GM12878 (cell line): ENCODE measurements at regions not wholly inside any gene's neighbourhood (a gene's known extent, or its start where the extent isn't known, plus 50 kb on each side); places are given as distances from the start of the nearest gene placed in this dataset.

Experiments
- ATAC-seq: fragments of 200-7000 bp; cut with Tn5 transposase; 3 replicates; pipeline ENCODE4 v1.9.1; 2020; ENCODE audit warnings: mild to moderate bottlenecking, moderate library complexity
- BruUV-seq: library from RNA; stranded (reverse); fragments of 400-500 nt; replicated peaks from 2 replicates; lab custom pipeline; 2021; lab: Mats Ljungman, UMichigan
- CTCF ChIA-PET: fragments of 300-600 bp; sonication (Branson Sonifier 250); formaldehyde crosslinking; extraction: SDS; loops from one replicate; lab custom pipeline; 2021; ENCODE audit warnings: inconsistent platforms; lab: Yijun Ruan, JAX
- POLR2A ChIA-PET: fragments of 350-600 bp; formaldehyde crosslinking; extraction: SDS; loops from one replicate; lab custom pipeline; 2021; ENCODE audit warnings: inconsistent platforms; lab: Charles Lee
- RAD21 ChIA-PET: fragments of 300-600 bp; sonication (Branson Sonifier 250); formaldehyde crosslinking; loops from one replicate; lab custom pipeline; 2023; ENCODE audit warnings: antibody characterized with exemption; ENCODE audit not compliant: unreplicated experiment; lab: Charles Lee
- SMC1A ChIA-PET: fragments of 300-600 bp; sonication (Branson Sonifier 250); formaldehyde crosslinking; loops from one replicate; lab custom pipeline; 2023; ENCODE audit not compliant: unreplicated experiment, uncharacterized antibody; lab: Charles Lee
- DNase-seq: peaks from one replicate; pipeline ENCODE4 v3.0.0-alpha.2; 2011; ENCODE audit warnings: low read depth, low spot score
- FAIRE-seq: peaks from 3 replicates; lab custom pipeline; 2011; peaks lifted over from hg19 to GRCh38; lab: Jason Lieb, UNC
- H2AFZ ChIP-seq: 2 replicates; pipeline ENCODE4 v1.6.0; 2011; ENCODE audit warnings: low read depth, low read length, control low read depth; ENCODE audit not compliant: control insufficient read depth
- H3K27ac ChIP-seq: 2 replicates; pipeline ENCODE4 v1.5.1; 2011; ENCODE audit warnings: control low read depth; ENCODE audit not compliant: control insufficient read depth, insufficient read depth
- H3K27me3 ChIP-seq, 2 experiments: replicated peaks in 1 of 2; 2 replicates each; pipeline versions ENCODE4 v1.6.0 to v1.6.1; 2011; ENCODE audit warnings: low read length in 1 of 2; ENCODE audit not compliant: control insufficient read depth in 2 of 2, insufficient read depth in 2 of 2
- H3K36me3 ChIP-seq, 2 experiments: 2 replicates each; pipeline ENCODE4 v1.5.1; 2011; ENCODE audit warnings: low read length in 1 of 2; ENCODE audit not compliant: control insufficient read depth in 2 of 2, insufficient read depth in 2 of 2
- H3K4me1 ChIP-seq: 2 replicates; pipeline ENCODE4 v1.6.1; 2011; ENCODE audit warnings: mild to moderate bottlenecking, low read length, moderate library complexity, mixed read lengths; ENCODE audit not compliant: control insufficient read depth, insufficient read depth
- H3K4me2 ChIP-seq: 2 replicates; pipeline ENCODE4 v1.6.0; 2011; ENCODE audit warnings: control low read depth; ENCODE audit not compliant: control insufficient read depth, insufficient read depth
- H3K4me3 ChIP-seq: fragments of 200-600 bp; sonication (generic); 2 replicates; pipeline ENCODE4 v1.5.1; 2016
- H3K79me2 ChIP-seq: 2 replicates; pipeline ENCODE4 v1.6.0; 2011; ENCODE audit warnings: low read length; ENCODE audit not compliant: control insufficient read depth, insufficient read depth
- H3K9ac ChIP-seq: 2 replicates; pipeline ENCODE4 v1.8.0; 2011; ENCODE audit warnings: low read length, control low read depth, mixed read lengths; ENCODE audit not compliant: control insufficient read depth, insufficient read depth
- H3K9me3 ChIP-seq: replicated peaks from 3 replicates; pipeline ENCODE4 v1.5.1; 2011; ENCODE audit warnings: mild to moderate bottlenecking, low read length; ENCODE audit not compliant: control insufficient read depth, insufficient read depth
- H4K20me1 ChIP-seq: 2 replicates; pipeline ENCODE4 v1.6.0; 2011; ENCODE audit not compliant: control insufficient read depth, insufficient read depth
- ASH2L ChIP-seq: fragments of 300-600, 200-600 bp; sonication (generic); IDR thresholded peaks from 2 replicates; pipeline ENCODE4 v1.6.1; 2017; ENCODE audit warnings: low read depth, mild to moderate bottlenecking, borderline replicate concordance
- CBX5 ChIP-seq: sonication (generic); IDR thresholded peaks from 2 replicates; pipeline ENCODE4 v1.6.1; 2016; ENCODE audit warnings: low read depth, moderate library complexity, mild to moderate bottlenecking, inconsistent platforms
- EP300 ChIP-seq, 2 experiments: fragments of 150-350 bp in 1 of 2; IDR thresholded peaks; 2 replicates each; pipeline ENCODE4 v1.6.1; 2011 to 2012; ENCODE audit warnings: low read depth in 2 of 2, low read length in 2 of 2, borderline replicate concordance in 1 of 2, improper control_type of control experiment in 1 of 2, inconsistent platforms in 1 of 2; ENCODE audit not compliant: control insufficient read depth in 1 of 2
- KDM1A ChIP-seq: fragments of 200-600 bp; sonication (generic); IDR thresholded peaks from 2 replicates; pipeline ENCODE4 v1.6.1; 2016; ENCODE audit warnings: borderline replicate concordance
- NFXL1 ChIP-seq: fragments of 450-650 bp; IDR thresholded peaks from 2 replicates; pipeline ENCODE4 v1.6.1; 2017; ENCODE audit warnings: antibody characterized with exemption, mild to moderate bottlenecking, borderline replicate concordance
- POLR2A ChIP-seq: IDR thresholded peaks from 2 replicates; pipeline ENCODE4 v1.6.1; 2011; ENCODE audit warnings: low read depth, mild to moderate bottlenecking, low read length
- RBBP5 ChIP-seq: fragments of 200-600 bp; sonication (generic); conservative IDR thresholded peaks from 2 replicates; pipeline ENCODE4 v1.6.1; 2016
- SMAD5 ChIP-seq: IDR thresholded peaks from 2 replicates; pipeline ENCODE4 v1.6.1; 2016; ENCODE audit warnings: antibody characterized with exemption, low read depth
- SP1 ChIP-seq: IDR thresholded peaks from one replicate; pipeline ENCODE4 v1.6.1; 2011; ENCODE audit warnings: low read depth, low read length
- SPI1 ChIP-seq: IDR thresholded peaks from 2 replicates; pipeline ENCODE4 v1.6.1; 2011; ENCODE audit warnings: low read depth, mild to moderate bottlenecking, low read length, moderate library complexity, borderline replicate concordance; ENCODE audit not compliant: insufficient read depth
- TBL1XR1 ChIP-seq: IDR thresholded peaks from 2 replicates; pipeline ENCODE4 v1.6.1; 2012; ENCODE audit warnings: low read depth, low read length, improper control_type of control experiment
- YBX1 ChIP-seq: fragments of 450-650 bp; IDR thresholded peaks from 2 replicates; pipeline ENCODE4 v1.6.1; 2016; ENCODE audit warnings: antibody characterized with exemption
- ZNF274 ChIP-seq: IDR thresholded peaks from one replicate; pipeline ENCODE4 v1.8.0; 2011; ENCODE audit not compliant: insufficient read length, insufficient read depth
- ZNF622 ChIP-seq: fragments of 450-650 bp; IDR thresholded peaks from 2 replicates; pipeline ENCODE4 v1.6.1; 2017; ENCODE audit warnings: mild to moderate bottlenecking, inconsistent platforms
- WGBS: methylation state at CpG from one replicate; pipeline ENCODE4 v1.1.6; 2016; ENCODE audit warnings: low lambda C conversion rate; ENCODE audit not compliant: insufficient replicate concordance, insufficient coverage; ENCODE audit errors: missing lambda C conversion rate; 5-methylcytosine and 5-hydroxymethylcytosine counted together
- in situ Hi-C: fragments of 300-500 bp; cut with MboI; formaldehyde crosslinking; loops from 9 replicates; pipeline ENCODE4 v1.14.3; 2018; ENCODE audit warnings: mixed read lengths
- intact Hi-C: fragments of 100-400 bp; cut with micrococcal nuclease; formaldehyde crosslinking; loops from one replicate; pipeline ENCODE4 v1.14.2; 2022; ENCODE audit not compliant: unreplicated experiment
- TF ChIP-seq, protein P1 (sequence below): fragments of 450-650 bp; IDR thresholded peaks from 2 replicates; pipeline ENCODE4 v1.6.1; 2017; ENCODE audit warnings: antibody characterized with exemption, mild to moderate bottlenecking, moderate library complexity
- TF ChIP-seq, protein P2 (sequence below): IDR thresholded peaks from 2 replicates; pipeline ENCODE4 v1.6.1; 2012; ENCODE audit warnings: low read length, inconsistent platforms

DNA sequence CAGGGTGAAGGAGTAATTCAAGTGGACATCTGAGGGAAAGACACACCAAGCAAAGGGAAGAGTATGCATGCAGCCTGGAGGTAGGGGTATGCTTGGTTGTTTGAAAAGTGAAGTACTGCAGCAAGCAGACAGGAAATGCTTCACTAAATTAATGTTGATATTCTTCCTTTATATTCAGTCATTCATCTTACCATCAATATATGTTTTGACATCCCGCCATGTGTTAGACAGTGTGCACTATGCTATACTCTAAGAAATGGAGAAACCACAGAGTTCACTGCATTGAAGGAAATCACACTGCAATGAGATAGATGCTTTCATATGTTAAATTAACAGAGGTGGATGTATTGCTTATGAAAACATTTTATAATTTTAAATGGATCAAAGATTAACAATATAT is 82.9 kb downstream of the HSPA13 start:
- Histone ChIP-seq H3K9me3 (no peaks in the 10 kb centered on the region), H3K36me3 (no peaks in the 10 kb centered on the region), H3K4me2 (no peak overlapping the region), H3K4me1 (no peaks in the 10 kb centered on the region), H3K27me3 (no peaks in the 10 kb centered on the region; a peak in 1 of 4 replicates), H3K27ac (no peak overlapping the region), H3K4me3 (no peak overlapping the region), H3K79me2 (no peaks in the 10 kb centered on the region), H4K20me1 (no peaks in the 10 kb centered on the region), H3K9ac (no peak overlapping the region), H2AFZ (no peak overlapping the region)
- intact Hi-C loops = no loop called here
- ChIA-PET RAD21 (no interaction called here), CTCF (interaction anchor here (1.3 kb wide), 1 partner anchor 40 kb away, joined by 4 read pairs; no protein-coding TSS in a partner anchor), POLR2A (no interaction called here), SMC1A (no interaction called here)
- no peak for TF ChIP-seq KDM1A
- no peak for TF ChIP-seq ZNF622
- no peak for TF ChIP-seq POLR2A
- TF ChIP-seq RBBP5 = no peak
- 0% methylated on average over 1 of the region's 1 CpG for WGBS
- in situ Hi-C loops = no loop called here
- DNase-seq = no peak
- ATAC-seq = no peak
- no TSS peak for BruUV-seq
- no peak for FAIRE-seq

GRCh38 chr21:14290576-14290975 is 74.6 kb downstream of the RBM11 start:
- CTCF ChIA-PET = no interaction called here
- POLR2A ChIA-PET = no interaction called here
- ATAC-seq (no peak), FAIRE-seq (no peak), DNase-seq (no peak)
- no peaks in the 10 kb centered on the region for H3K9me3 ChIP-seq
- 0 out of 4 replicates have a peak, but pooled peaks cover 0 to 2% of the 10 kb centered on the region in 2 experiments for H3K27me3 ChIP-seq
- H3K9ac ChIP-seq = no peak overlapping the region
- WGBS = 31% methylated on average over 4 of the region's 4 CpGs
- RAD21 ChIA-PET = no interaction called here
- no peak overlapping the region for H3K27ac ChIP-seq
- intact Hi-C loops = no loop called here
- H4K20me1 ChIP-seq = no peaks in the 10 kb centered on the region
- in situ Hi-C loops = no loop called here
- no peak overlapping the region for H3K4me3 ChIP-seq
- H2AFZ ChIP-seq = no peak overlapping the region
- no peaks in the 10 kb centered on the region for H3K79me2 ChIP-seq
- H3K4me2 ChIP-seq = no peak overlapping the region
- H3K4me1 ChIP-seq = no peaks in the 10 kb centered on the region
- no peaks in the 10 kb centered on the region for H3K36me3 ChIP-seq
- no TSS peak for BruUV-seq
- SMC1A ChIA-PET = interaction anchor here (1.0 kb wide), 1 partner anchor 13 kb away, joined by 4 read pairs; no protein-coding TSS in a partner anchor
- no peak for TF ChIP-seq SP1
- no peak for TF ChIP-seq TBL1XR1
- no peak for TF ChIP-seq YBX1
- no peak for TF ChIP-seq NFXL1
- no peak for TF ChIP-seq ZNF274
- TF ChIP-seq CBX5 = no peak
- TF ChIP-seq SPI1 = no peak
- TF ChIP-seq, protein P1, sequence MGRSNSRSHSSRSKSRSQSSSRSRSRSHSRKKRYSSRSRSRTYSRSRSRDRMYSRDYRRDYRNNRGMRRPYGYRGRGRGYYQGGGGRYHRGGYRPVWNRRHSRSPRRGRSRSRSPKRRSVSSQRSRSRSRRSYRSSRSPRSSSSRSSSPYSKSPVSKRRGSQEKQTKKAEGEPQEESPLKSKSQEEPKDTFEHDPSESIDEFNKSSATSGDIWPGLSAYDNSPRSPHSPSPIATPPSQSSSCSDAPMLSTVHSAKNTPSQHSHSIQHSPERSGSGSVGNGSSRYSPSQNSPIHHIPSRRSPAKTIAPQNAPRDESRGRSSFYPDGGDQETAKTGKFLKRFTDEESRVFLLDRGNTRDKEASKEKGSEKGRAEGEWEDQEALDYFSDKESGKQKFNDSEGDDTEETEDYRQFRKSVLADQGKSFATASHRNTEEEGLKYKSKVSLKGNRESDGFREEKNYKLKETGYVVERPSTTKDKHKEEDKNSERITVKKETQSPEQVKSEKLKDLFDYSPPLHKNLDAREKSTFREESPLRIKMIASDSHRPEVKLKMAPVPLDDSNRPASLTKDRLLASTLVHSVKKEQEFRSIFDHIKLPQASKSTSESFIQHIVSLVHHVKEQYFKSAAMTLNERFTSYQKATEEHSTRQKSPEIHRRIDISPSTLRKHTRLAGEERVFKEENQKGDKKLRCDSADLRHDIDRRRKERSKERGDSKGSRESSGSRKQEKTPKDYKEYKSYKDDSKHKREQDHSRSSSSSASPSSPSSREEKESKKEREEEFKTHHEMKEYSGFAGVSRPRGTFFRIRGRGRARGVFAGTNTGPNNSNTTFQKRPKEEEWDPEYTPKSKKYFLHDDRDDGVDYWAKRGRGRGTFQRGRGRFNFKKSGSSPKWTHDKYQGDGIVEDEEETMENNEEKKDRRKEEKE = no peak
- TF ChIP-seq SMAD5 = no peak
- no peak for TF ChIP-seq EP300 (IDR thresholded peaks at IDR 0.05; ENCODE audit: borderline replicate concordance in 1 of 2, control insufficient read depth in 1 of 2, low read depth in 2 of 2, low read length in 2 of 2)
- TF ChIP-seq, protein P2, sequence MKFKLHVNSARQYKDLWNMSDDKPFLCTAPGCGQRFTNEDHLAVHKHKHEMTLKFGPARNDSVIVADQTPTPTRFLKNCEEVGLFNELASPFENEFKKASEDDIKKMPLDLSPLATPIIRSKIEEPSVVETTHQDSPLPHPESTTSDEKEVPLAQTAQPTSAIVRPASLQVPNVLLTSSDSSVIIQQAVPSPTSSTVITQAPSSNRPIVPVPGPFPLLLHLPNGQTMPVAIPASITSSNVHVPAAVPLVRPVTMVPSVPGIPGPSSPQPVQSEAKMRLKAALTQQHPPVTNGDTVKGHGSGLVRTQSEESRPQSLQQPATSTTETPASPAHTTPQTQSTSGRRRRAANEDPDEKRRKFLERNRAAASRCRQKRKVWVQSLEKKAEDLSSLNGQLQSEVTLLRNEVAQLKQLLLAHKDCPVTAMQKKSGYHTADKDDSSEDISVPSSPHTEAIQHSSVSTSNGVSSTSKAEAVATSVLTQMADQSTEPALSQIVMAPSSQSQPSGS = no peak
- no peak for TF ChIP-seq ASH2L
